NOMO-1 treated with DMSO at 0.1 percent for 48 hours (cell line): ENCODE measurements at regions not wholly inside any gene's neighbourhood (a gene's known extent, or its start where the extent isn't known, plus 50 kb on each side); places are given as distances from the start of the nearest gene placed in this dataset.
"Not testable (repeated sequence)": the region's sequence is repeated elsewhere in the genome, so short reads cannot be mapped to it uniquely, and the experiment has no call there.

Experiments
- DNase-seq: peaks from one replicate; lab custom pipeline; 2025; ENCODE audit not compliant: unreplicated experiment; lab: John Stamatoyannopoulos, UW

DNA sequence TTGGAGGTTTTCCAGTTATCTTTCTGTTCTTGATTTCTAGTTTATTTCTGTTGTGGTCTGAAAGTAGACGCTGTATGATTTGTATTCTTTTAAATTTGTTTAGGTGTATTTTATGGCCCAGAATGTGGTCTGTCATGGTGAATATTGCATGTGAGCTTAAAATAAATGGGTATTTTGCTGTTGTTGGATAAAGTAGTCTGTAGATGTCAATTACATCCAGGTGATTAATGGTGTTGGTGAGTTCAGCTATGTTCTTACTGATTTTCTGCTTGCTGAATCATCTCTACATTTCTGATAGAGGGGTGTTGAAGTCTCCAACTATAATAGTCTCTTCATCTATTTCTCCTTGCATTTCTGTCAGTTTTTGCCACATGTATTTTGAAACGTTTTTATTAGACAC lies 383.3 kb upstream of the SGO1 start:
- no peak for DNase-seq

DNA sequence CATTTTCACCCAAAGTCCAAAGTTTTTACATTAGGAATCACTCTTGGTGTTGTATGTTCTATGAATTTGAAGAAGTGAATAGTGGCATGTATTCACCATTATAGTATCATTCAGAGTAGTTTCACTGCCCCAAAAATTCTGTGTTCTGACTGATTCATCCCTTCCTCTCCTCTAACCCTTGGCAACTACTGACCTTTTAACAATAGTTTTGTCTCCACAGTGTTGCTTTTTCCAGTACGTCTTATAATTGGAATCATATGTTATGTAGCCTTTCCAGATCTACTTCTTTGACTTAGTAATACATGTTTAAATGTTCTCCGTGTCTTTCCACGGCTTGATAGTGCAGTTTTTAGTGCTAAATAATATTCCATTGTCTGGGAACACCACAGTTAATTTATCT lies 379.0 kb upstream of the SGO1 start:
- no peak for DNase-seq

DNA sequence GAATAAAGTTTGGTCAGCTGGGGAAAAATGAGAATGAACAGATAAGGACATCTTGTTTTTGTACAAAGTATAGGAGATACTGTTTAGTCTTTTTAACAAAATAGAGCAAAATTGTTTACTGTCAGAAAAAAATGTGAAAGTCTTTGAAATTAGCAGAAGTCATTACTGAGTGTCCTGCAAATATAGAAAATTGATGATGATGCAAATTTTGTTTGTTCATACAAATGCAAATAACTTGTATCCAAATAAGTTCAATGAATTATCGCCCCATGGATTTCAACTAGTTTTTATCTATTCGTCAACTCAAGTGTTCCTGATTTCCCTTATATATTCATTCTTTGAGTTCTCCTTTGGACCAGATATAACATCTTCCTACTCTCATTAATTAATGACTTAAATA lies 378.0 kb upstream of the SGO1 start:
- no peak for DNase-seq

DNA sequence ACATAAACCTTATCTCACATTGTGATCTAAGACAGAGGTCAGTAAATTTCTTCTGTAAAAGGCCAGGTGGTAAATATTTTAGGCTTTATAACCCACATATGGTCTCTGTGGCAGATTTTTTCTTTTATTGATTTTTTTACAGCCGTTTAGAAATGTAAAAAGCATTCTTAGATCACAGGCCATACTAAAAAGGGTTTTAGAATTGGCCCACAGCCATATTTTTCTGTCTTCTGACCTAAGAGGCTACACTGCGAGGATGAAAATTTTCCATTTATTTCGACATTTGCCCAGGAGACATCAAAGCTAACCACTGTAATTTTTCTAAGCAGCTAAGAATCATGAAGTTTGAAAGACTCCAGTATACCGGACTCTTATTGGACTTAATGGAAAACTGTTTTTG lies 377.2 kb upstream of the SGO1 start:
- no peak for DNase-seq

DNA sequence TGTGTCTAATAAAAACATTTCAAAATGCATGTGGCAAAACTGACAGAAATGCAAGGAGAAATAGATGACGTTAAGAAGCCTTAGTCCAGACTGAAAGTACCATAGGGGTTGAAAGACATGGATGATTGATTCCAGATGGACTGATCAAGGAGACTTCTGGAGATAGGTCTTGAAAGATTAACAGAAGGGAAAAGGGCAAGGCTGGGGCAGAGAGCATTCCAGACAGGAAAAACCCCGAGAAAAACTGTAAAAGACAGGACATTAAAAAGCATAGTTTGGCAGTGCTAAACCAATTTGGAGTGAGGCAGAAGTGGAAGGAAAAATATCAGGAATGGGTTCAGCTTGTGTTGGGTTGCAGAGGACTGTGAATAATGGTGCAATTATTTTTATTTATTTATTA lies 375.2 kb upstream of the SGO1 start:
- no peak for DNase-seq

DNA sequence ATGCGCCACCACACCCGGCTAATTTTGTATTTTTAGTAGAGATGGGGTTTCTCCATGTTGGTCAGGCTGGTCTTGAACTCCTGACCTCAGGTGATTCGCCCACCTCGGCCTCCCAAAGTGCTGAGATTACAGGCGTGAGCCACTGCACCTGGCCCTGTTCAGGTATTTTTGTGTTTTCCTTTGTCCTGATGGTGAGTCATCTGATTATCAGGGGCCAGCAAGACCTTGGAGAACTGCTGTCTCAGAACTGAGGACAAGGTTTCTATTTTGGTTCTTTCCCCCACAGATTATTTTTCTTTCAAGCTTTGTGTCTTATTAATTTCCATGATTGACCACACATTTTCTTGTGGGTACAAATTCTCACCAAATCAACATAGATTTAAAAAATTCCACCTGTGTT lies 374.4 kb upstream of the SGO1 start:
- not testable (repeated sequence) for DNase-seq

DNA sequence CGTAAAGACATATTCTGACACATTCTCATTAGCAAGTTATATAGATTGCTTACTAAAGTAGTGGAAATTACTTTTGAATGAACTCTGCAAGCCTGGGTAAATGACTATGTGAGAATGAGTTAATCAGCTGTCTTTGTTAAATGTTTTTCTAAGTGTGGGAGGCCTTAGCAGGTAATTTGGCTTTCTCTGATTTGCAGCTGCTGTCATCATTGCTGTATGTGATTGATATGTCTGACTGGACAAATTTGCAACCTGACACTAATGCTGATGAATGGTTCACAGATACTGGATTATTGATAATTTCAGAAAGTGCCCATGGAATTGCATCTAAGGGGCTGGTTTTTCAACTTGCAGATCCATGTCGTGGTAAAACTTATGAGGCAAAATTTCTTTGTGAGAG lies 372.2 kb upstream of the SGO1 start:
- DNase-seq, result no peak

DNA sequence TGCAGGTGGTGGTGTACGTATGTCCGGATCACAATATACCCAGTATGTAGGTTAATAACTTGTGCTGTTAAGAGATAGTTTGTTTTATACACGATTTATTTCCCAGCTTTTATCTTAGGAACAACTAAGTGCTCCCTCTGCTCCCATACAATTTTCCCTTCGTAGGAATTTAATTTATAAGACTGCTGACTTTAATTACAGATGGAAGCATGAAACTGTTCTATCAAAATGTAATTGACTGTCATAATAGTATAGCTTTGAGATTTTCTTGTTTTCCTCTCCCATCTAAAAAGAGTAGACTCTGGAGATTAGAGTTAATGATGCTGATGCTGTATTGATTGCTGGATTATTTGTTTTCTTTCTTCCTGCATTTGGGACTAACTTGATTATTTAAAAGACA lies 370.7 kb upstream of the SGO1 start:
- no peak for DNase-seq

DNA sequence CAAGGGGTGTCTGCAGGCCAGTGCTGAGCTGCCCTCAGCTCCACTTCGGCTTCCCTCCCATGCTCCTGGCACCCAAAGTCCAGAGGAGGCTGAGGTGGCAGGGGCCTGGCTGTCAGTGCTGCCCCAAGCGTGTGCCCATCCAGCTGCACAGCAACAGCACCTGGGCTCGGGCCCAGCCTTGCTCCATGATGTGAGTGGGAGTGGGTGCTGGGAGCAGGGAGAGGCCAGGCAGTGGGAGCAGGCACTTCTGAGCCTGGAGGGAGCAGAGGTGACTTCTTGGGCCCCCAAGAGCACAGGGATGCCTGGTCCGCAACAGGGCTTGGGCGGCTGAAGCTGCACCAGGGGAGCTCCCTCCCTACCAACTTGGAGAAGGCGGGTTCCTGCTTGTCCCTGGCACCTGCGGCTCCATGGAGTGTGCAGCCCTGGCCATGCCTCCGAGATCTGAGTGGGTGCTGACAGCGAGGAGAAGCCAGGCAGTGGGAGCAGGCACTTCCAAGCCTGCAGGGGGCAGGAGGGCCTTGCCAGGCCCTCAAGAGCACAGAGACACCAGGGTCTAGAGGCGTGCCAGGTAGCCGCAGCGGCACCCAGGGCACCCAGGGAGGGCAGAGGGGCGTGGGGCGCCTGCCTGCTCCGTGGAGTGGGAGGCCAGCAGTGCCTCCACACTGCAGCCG lies 366.7 kb upstream of the SGO1 start:
- no peak for DNase-seq

DNA sequence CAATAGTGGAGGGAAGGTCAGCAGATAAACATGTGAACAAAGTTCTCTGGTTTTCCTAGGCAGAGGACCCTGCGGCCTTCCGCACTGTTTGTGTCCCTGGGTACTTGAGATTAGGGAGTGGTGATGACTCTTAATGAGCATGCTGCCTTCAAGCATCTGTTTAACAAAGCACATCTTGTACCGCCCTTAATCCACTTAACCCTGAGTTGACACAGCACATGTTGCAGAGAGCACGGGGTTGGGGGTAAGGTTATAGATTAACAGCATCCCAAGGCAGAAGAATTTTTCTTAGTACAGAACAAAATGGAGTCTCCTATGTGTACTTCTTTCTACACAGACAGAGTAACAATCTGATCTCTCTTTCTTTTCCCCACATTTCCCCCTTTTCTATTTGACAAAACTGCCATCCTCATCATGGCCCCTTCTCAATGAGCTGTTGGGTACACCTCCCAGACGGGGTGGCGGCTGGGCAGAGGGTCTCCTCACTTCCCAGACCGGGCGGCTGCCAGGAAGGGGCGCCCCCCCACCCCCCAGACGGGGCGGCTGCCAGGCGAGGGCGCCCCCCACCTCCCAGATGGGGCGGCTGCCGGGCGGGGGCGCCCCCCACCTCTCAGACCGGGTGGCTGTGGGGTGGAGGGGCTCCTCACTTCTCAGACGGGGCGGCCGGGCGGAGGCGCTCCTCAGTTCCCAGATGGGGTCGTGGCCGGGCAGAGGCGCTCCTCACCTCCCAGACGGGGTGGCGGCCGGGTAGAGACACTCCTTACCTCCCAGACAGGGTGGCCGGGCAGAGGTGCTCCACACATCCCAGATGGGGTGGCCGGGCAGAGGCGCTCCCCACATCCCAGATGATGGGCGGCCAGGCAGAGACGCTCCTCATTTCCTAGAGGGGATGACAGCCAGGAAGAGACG lies 361.6 kb upstream of the SGO1 start:
- DNase-seq, result not testable (repeated sequence)

DNA sequence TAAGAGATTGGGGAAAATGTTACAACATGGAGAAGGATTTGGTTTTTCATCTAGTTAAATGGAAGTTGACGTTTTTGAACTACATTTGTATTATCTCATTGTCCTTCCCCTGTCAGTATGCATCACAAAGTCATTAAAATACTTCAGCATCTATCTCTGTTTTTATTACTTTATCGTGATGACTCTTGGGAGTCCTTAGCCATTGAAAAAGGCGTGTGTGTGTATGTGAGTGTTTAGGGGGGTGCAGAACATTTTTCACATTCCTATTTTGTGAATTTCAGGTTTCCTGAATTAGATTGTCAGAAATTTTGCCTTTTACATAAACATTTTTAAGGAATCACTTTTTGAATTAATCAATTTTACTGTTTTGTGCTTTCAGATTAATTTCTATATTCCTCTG lies 360.6 kb upstream of the SGO1 start:
- DNase-seq, result no peak

DNA sequence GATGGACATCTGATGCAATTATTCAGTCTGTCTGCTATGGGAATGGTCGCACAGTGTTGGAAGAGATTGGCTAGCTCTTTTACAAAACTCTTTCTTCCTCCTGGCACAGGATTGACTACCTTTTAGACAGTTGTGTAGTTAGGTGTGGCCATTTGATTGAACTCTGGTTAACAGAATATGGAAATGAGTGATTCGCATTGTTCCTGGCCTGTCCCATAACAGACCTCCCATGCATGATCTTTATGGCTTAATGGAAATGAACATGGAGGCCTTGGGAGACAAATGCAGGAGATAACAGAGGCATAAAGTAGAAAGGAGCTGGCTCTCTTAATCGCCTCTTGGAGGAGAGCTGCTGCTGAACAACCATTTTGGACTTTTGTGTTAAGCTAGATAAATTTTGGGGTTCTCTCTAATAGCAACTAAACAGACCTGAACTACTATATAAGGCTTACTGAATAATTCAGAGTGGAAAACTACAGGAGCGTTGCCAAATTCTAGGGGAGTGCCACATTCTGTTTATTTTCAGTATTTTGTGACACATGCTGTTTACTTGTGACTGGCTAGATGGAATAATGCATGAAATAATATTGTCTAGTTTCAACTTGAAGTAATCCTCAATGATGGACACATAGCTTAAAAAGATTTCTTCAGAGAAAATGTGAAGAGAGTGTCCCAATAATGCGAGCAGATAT lies 357.7 kb upstream of the SGO1 start:
- no peak for DNase-seq

DNA sequence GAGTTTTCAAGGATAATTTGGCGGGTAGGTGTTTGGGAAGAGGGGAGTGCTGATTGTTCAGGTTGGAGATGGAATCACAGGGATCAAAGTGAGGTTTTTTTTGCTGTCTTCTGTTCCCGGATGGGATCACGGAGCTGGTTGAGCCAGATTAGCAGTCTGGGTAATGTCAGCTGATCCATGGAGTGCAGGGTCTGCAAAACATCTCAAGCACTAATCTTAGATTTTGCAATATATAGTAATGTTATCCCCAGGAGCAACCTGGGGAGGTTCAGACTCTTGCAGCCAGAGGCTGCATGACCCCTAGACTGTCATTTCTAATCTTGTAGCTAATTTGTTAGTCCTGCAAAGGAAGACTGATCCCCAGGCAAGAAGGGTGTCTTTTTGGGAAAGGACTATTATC lies 354.1 kb upstream of the SGO1 start:
- DNase-seq, result no peak

DNA sequence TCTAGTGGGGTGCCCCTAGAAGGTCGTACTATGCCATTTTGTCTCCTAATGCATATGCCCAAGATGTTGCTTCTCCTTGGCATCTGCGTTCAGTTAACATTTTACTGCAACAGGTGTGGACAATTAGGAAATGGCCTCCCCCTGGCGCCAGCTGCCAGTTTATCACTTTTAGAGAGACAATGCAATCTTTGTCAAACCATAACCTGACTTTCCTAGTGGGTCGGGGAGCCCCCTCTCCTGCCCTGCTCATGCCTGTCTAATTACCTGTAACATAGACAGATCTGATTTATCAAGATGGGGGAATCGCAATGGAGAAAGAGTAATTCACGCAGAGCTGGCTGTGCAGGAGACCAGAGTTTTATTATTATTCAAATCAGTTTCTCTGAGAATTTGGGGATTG lies 353.7 kb upstream of the SGO1 start:
- DNase-seq, result no peak

DNA sequence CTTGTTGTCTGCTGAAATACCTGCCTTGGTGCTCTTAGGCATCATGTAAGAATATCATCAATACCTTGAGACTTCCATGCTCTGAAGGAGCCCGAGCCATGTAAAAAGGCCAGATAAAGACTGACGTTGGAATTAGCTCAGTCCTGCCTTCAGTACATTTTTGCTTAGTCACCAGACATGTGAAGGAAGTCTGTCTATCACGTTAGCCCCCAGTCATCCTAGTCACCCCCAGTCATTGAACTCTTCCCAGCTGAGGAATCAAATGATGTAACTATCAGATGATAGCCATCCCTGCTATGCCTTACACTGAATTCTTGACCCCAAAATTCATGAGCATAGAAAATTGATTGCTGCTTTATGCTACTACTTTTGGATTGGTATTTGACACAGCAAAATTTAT lies 351.2 kb upstream of the SGO1 start:
- no peak for DNase-seq

DNA sequence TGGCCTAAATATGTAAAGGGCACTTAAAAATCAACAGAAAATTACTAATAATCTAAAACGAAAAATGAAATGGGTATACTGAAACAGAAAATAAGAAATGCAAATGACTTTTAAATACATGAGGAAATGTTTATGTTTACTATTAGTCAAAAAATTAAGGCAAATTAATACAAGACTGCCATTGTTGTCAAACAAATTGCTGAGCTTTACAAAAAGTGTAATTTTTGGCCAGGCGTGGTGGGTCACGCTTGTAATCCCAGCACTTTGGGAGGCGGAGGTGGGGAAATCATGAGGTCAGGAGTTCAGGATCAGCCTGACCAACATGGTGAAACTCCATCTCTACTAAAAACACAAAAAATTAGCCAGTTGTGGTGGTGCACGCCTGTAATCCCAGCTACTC lies 343.9 kb upstream of the SGO1 start:
- DNase-seq, result no peak

DNA sequence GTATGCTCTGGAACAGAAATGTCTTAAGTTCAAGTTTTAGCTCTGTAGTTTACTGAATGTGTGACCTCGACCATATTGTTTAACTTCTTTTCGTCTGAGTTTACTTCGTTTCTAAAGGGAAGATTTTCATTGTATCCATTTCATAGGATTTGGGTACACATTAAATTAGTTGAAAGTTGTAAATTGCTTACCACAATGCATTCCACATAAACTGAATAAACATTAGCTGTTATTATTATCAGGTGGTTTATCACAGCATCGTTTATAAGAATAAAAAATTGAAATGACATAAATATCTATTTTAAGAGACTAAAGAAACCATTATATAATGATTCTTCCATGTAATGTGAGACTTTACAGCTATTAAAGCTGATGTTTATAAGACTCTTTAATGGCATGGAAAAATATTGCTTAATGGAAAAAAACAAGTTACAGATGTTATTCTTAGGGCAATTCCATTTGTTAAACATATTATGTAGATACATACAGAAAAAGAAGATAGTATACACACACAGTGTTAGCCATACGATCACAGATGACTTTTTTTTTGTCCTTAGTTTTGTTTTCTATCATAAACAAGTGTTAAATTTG lies 342.3 kb upstream of the SGO1 start:
- no peak for DNase-seq

DNA sequence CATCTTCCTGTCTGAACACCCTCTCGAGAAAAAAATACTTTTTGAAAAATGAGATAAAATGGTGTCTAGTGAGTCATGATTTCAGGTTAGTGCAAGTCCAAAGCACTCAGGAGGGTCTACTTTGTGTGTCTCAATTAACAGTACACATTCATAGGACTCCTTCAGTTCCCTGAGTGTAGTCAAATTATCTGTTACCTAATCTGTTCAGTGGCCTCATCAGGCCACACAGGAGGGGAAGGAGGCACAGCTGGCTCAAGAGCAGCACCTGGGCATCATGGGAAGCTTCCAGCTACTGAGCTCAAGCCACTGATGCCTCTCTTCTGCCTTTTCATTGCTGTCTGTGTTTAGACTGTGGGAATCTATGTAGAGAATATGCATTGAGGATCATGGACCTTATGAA lies 341.4 kb upstream of the SGO1 start:
- no peak for DNase-seq

DNA sequence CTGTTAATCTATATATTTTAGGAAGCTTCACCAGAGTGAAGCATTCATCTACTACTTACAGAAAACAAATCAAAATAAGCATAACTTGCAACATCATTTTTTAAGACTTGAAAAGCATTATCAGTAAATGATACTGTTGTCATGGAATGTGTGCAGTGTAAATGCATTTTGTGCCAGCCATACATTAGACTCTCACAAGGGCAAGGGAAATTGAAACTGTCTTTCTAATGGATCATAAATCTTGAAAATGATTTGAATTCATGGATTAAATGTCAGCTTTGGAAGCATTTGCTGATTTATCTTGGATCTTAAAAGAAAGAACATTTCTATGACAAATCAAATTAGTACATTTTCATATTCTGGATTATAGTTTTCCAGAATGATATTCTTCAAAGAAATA lies 338.3 kb upstream of the SGO1 start:
- no peak for DNase-seq

DNA sequence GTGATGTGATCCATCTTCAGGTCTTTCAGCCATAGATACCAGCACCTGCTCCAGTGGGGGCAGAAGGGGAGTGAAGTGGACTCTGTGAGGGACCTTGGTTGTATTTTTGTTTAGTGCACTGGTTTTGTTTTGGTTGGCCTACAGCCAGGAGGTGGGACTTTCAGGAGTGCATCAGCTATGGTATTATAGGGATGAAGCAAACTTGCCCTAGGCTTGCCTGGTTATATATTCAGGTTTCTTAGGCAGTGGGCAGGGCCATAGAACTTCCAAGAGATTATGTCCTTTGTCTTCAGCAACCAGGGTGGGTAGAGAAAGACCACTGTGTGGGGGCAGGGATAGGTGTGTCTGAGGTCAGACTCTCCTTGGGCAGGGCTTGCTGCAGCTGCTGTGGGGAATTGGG lies 337.3 kb upstream of the SGO1 start:
- no peak for DNase-seq

DNA sequence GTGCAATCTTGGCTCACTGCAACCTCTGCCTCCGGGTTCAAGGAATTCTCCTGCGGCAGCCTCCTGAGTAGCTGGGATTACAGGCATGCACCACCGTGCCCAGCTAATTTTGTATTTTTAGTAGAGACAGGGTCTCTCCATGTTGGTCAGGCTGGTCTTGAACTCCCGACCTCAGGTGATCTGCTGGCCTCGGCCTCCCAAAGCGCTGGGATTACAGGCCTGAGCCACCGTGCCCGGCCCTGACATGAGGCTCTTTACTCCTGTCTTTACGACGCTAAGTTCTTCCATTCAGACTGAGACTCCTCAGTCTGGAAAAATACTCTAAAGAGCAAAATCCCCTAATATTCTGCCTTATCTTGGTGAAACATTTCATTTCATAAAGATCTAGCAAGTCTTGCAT lies 331.3 kb upstream of the SGO1 start:
- DNase-seq, result not testable (repeated sequence)

DNA sequence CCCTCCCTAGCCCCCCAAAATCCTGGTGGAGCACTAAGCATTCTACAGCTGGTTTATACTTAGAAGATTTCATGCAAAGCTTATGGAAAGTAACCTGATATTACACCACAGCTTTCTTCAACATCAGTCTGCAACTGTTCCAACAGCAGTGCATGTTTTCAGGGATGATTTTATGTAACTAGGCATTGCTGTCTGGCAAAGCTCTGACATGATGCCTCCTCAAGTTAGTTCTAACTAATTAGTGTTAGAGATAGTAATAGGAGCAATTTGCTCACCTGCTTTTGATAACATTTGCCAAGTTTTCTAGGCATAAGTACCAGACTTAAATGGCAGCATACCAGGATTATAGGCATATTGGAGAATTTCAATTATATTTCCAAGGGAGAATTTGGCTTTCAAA lies 330.3 kb upstream of the SGO1 start:
- DNase-seq, result no peak
